ENCODE measurements at regions not wholly inside any gene's neighbourhood (a gene's known extent, or its start where the extent isn't known, plus 50 kb on each side); places are given as distances from the start of the nearest gene placed in this dataset.

DNA sequence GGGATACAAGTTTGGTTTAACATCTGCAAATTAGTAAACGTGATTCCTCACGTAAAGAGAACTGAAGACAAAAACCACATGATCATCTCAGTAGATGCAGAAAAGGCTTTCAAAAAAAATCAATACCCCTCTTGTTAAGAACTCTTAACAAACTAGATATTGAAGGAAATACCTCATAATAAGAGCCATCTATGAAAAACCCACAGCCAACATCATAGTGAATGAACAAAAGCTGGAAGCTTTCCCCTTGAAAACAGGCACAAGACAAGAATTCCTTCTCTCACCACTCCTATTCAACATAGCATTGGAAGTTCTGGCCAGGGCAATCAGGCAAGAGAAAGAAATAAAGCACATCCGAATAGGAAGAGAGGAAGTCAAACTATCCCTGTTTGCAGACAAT is 160.5 kb downstream of the CSNK2A3 start:
- Histone ChIP-seq H3K18ac (ENCODE audit: extremely low read depth, low read length) (no peak overlapping the region), H2BK12ac (ENCODE audit: low read depth, low read length) (no peak overlapping the region), H3K56ac (replicated peaks; ENCODE audit: insufficient read length, low read depth, low read length) (no peak overlapping the region), H3K4me3 (ENCODE audit: extremely low read depth in 1 of 4, insufficient read depth in 2 of 4, low read depth in 3 of 4, low read length in 4 of 4) (no peak overlapping the region), H3K23me2 (ENCODE audit: low read depth, low read length) (no peaks in the 10 kb centered on the region), H3K4me1 (replicated peaks in 1 of 4; ENCODE audit: control insufficient read depth in 3 of 4, insufficient read depth in 4 of 4, low read length in 3 of 4) (no peaks in the 10 kb centered on the region), H2BK20ac (ENCODE audit: low read length) (no peak overlapping the region), H3K9ac (replicated peaks in 1 of 4; ENCODE audit: extremely low read depth in 1 of 4, low read depth in 3 of 4, low read length in 3 of 4) (no peak overlapping the region), H2AK5ac (ENCODE audit: low read depth, low read length) (no peak overlapping the region), H3K79me1 (ENCODE audit: low read depth, low read length) (no peaks in the 10 kb centered on the region), H2BK15ac (ENCODE audit: low read length) (no peak overlapping the region), H3K27me3 (replicated peaks in 1 of 4; ENCODE audit: control insufficient read depth in 3 of 4, extremely low read depth in 1 of 4, insufficient read depth in 3 of 4, low read length in 3 of 4) (no peaks in the 10 kb centered on the region), H2BK120ac (replicated peaks; ENCODE audit: low read depth, low read length) (no peak overlapping the region), H3K79me2 (ENCODE audit: control insufficient read depth in 1 of 2, insufficient read depth in 2 of 2, low read length in 2 of 2) (no peaks in the 10 kb centered on the region), H2AFZ (ENCODE audit: low read length) (no peak overlapping the region), H2BK5ac (ENCODE audit: low read depth, low read length) (no peak overlapping the region), H3K9me3 (ENCODE audit: insufficient read depth in 2 of 2, low read depth in 1 of 2, low read length in 1 of 2) (no peaks in the 10 kb centered on the region), H3K36me3 (ENCODE audit: control insufficient read depth in 2 of 4, insufficient read depth in 4 of 4, low read length in 3 of 4) (no peaks in the 10 kb centered on the region), H3K14ac (ENCODE audit: insufficient read length) (no peak overlapping the region), H4K91ac (replicated peaks; ENCODE audit: insufficient read length, low read length) (no peak overlapping the region), H3K23ac (ENCODE audit: insufficient read length) (no peak overlapping the region), H4K5ac (ENCODE audit: insufficient read length, low read depth, low read length) (no peak overlapping the region), H4K20me1 (replicated peaks in 1 of 2; ENCODE audit: control insufficient read depth in 1 of 2, insufficient read depth in 2 of 2, low read length in 2 of 2) (no peaks in the 10 kb centered on the region), H3K4me2 (ENCODE audit: insufficient read depth in 1 of 2, low read depth in 2 of 2, low read length in 2 of 2) (no peak overlapping the region), H3K27ac (ENCODE audit: low read depth, low read length) (no peak overlapping the region), H3K4ac (replicated peaks; ENCODE audit: insufficient read length, low read depth, low read length) (no peak overlapping the region), H4K8ac (ENCODE audit: extremely low read depth, insufficient read depth, low read length) (no peak overlapping the region)
- ChIA-PET CTCF (ENCODE audit: partially characterized antibody) (interaction anchor here (0.7 to 1.7 kb wide), 4 partner anchors 9 to 164 kb away, joined by 3 to 5 read pairs (median 4); no protein-coding TSS in a partner anchor), POLR2A (ENCODE audit: partially characterized antibody) (no interaction called here)
- TF ChIP-seq POU5F1 (IDR thresholded peaks at IDR 0.05; ENCODE audit: low read depth, low read length) (no peak), SP1 (IDR thresholded peaks at IDR 0.05; ENCODE audit: low read depth, low read length) (no peak), JUND (IDR thresholded peaks at IDR 0.05; ENCODE audit: low read length) (no peak), YY1 (IDR thresholded peaks at IDR 0.05; ENCODE audit: low read depth, low read length) (no peak), RAD21 (IDR thresholded peaks at IDR 0.05 in 1 of 2, conservative IDR thresholded peaks at IDR 0.05 in 1 of 2; ENCODE audit: low read depth in 2 of 2, low read length in 2 of 2) (no peak), RBBP5 (IDR thresholded peaks at IDR 0.05; ENCODE audit: borderline replicate concordance, low read depth, low read length) (no peak), TCF12 (IDR thresholded peaks at IDR 0.05; ENCODE audit: low read depth, low read length) (no peak), TAF7 (optimal IDR thresholded peaks at IDR 0.05; ENCODE audit: borderline replicate concordance, low read depth, low read length) (no peak), CBX8 (IDR thresholded peaks at IDR 0.05; ENCODE audit: borderline replicate concordance, low read depth, low read length) (no peak), HDAC6 (IDR thresholded peaks at IDR 0.05; ENCODE audit: low read depth, low read length) (no peak)
- TF ChIP-seq, protein P1, sequence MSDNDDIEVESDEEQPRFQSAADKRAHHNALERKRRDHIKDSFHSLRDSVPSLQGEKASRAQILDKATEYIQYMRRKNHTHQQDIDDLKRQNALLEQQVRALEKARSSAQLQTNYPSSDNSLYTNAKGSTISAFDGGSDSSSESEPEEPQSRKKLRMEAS (IDR thresholded peaks at IDR 0.05): no peak
- 92% methylated on average over 3 of the region's 3 CpGs; no CpG with 5 or more reads in 1 of the 2 experiments for WGBS, 2 experiments (ENCODE audit: extremely low coverage in 1 of 2, insufficient coverage in 1 of 2, insufficient read length in 1 of 2, insufficient replicate concordance in 2 of 2, low coverage in 1 of 2, low lambda C conversion rate in 2 of 2, missing lambda C conversion rate in 1 of 2)
- DNase-seq (ENCODE audit: low read depth in 1 of 2, low spot score in 2 of 2) (no peak), FAIRE-seq (no peak)

All from H1 (cell line).